Activated CD4-positive, CD25-positive, alpha-beta regulatory T cell treated with anti-CD3 and anti-CD28 coated beads, Interleukin-2, amount 50 U/mL, for 72 hours (primary cell): ENCODE measurements at regions not wholly inside any gene's neighbourhood (a gene's known extent, or its start where the extent isn't known, plus 50 kb on each side); places are given as distances from the start of the nearest gene placed in this dataset.

Experiments used
- DNase-seq: peaks from one replicate; pipeline ENCODE4 v3.0.0; 2021

- no peak for DNase-seq
These were observed 75.6 kb upstream of the TMEM132C start for GRCh38 chr12:128191380-128191779.

GRCh38 chr12:128204711-128205110 lies 62.3 kb upstream of the TMEM132C start:
- DNase-seq, result no peak

GRCh38 chr12:128205145-128205544 lies 61.8 kb upstream of the TMEM132C start:
- DNase-seq, result no peak

GRCh38 chr12:128205758-128206157 lies 61.2 kb upstream of the TMEM132C start:
- no peak for DNase-seq
